GM23338 (cell line): ENCODE measurements at regions not wholly inside any gene's neighbourhood (a gene's known extent, or its start where the extent isn't known, plus 50 kb on each side); places are given as distances from the start of the nearest gene placed in this dataset.

ENCODE experiments used
- ATAC-seq: fragments of 200-7000 bp; cut with Tn5 transposase; 3 replicates; pipeline ENCODE4 v1.9.1; 2020
- DNase-seq: peaks from one replicate; pipeline ENCODE4 v3.0.0-alpha.2; 2015; ENCODE audit warnings: low spot score
- H2AFZ ChIP-seq: fragments of 200-600 bp; sonication (generic); 2 replicates; pipeline ENCODE4 v1.8.0; 2016; ENCODE audit warnings: antibody characterized with exemption, mild to moderate bottlenecking, moderate library complexity
- H3F3A ChIP-seq: fragments of 200-600 bp; sonication (generic); replicated peaks from 2 replicates; pipeline ENCODE4 v1.8.0; 2017; ENCODE audit warnings: antibody characterized with exemption, mixed run types, low read depth
- H3K27ac ChIP-seq: fragments of 200-600 bp; sonication (generic); 2 replicates; pipeline ENCODE4 v1.6.1; 2016; ENCODE audit warnings: low read depth
- H3K27me3 ChIP-seq: fragments of 200-600 bp; sonication (generic); 2 replicates; pipeline ENCODE4 v1.8.0; 2016; ENCODE audit warnings: mild to moderate bottlenecking, mixed run types, moderate library complexity; ENCODE audit not compliant: insufficient read depth
- H3K36me3 ChIP-seq: fragments of 200-600 bp; sonication (generic); 2 replicates; pipeline ENCODE4 v1.8.0; 2016; ENCODE audit warnings: mild to moderate bottlenecking; ENCODE audit not compliant: insufficient read depth
- H3K4me1 ChIP-seq: fragments of 200-600 bp; sonication (generic); 2 replicates; pipeline ENCODE4 v1.8.0; 2016; ENCODE audit warnings: mild to moderate bottlenecking, moderate library complexity; ENCODE audit not compliant: insufficient read depth
- H3K4me2 ChIP-seq: fragments of 200-600 bp; sonication (generic); 2 replicates; pipeline ENCODE4 v1.7.1; 2017; ENCODE audit warnings: mixed run types
- H3K4me3 ChIP-seq: fragments of 200-600 bp; sonication (generic); 2 replicates; pipeline ENCODE4 v1.6.1; 2016; ENCODE audit warnings: mixed run types
- H3K79me2 ChIP-seq: fragments of 200-600 bp; sonication (generic); replicated peaks from 2 replicates; pipeline ENCODE4 v1.8.0; 2017; ENCODE audit warnings: mild to moderate bottlenecking; ENCODE audit not compliant: insufficient read depth
- H3K9me2 ChIP-seq: fragments of 200-600 bp; sonication (generic); 2 replicates; pipeline ENCODE4 v1.8.0; 2017; ENCODE audit not compliant: insufficient read depth
- H4K20me1 ChIP-seq: fragments of 200-600 bp; sonication (generic); replicated peaks from 2 replicates; pipeline ENCODE4 v1.8.0; 2017; ENCODE audit warnings: mild to moderate bottlenecking; ENCODE audit not compliant: insufficient read depth
- H3K27ac Mint-ChIP-seq: 2 replicates; pipeline ENCODE4 v1.8.0; 2020; ENCODE audit warnings: inconsistent platforms, mild to moderate bottlenecking, moderate library complexity, mixed read lengths
- H3K27me3 Mint-ChIP-seq: 3 replicates; pipeline ENCODE4 v1.8.0; 2022; ENCODE audit warnings: low read depth, mild to moderate bottlenecking, moderate library complexity, mixed read lengths, inconsistent platforms; ENCODE audit not compliant: insufficient read depth, poor library complexity
- H3K36me3 Mint-ChIP-seq: 3 replicates; pipeline ENCODE4 v1.8.0; 2021; ENCODE audit warnings: low read depth, mild to moderate bottlenecking, inconsistent platforms, moderate library complexity, mixed read lengths
- H3K4me1 Mint-ChIP-seq: 3 replicates; pipeline ENCODE4 v1.8.0; 2020; ENCODE audit warnings: mild to moderate bottlenecking, inconsistent platforms, mixed read lengths
- H3K4me3 Mint-ChIP-seq: 3 replicates; pipeline ENCODE4 v1.8.0; 2021; ENCODE audit warnings: moderate library complexity, mild to moderate bottlenecking, inconsistent platforms, mixed read lengths
- H3K9me3 Mint-ChIP-seq: 3 replicates; pipeline ENCODE4 v1.8.0; 2020; ENCODE audit warnings: moderate library complexity, mild to moderate bottlenecking, inconsistent platforms, mixed read lengths
- CREB1 ChIP-seq: fragments of 250-450 bp; sonication (Bioruptor Pico); IDR thresholded peaks from 2 replicates; pipeline ENCODE4 v1.5.0; 2020; ENCODE audit warnings: low read depth, mild to moderate bottlenecking, moderate library complexity
- EZH2 ChIP-seq: fragments of 200-600 bp; sonication (generic); IDR thresholded peaks from one replicate; pipeline ENCODE4 v1.8.0; 2017; ENCODE audit warnings: antibody characterized with exemption, mild to moderate bottlenecking, low read depth; ENCODE audit not compliant: unreplicated experiment
- EZH2phosphoT487 ChIP-seq: fragments of 200-600 bp; sonication (generic); IDR thresholded peaks from one replicate; pipeline ENCODE4 v1.8.1; 2018; ENCODE audit warnings: antibody characterized with exemption; ENCODE audit not compliant: unreplicated experiment
- JUNB ChIP-seq: IDR thresholded peaks from one replicate; pipeline ENCODE4 v1.6.1; 2016; ENCODE audit warnings: antibody characterized with exemption; ENCODE audit not compliant: unreplicated experiment
- NANOG ChIP-seq: IDR thresholded peaks from 2 replicates; pipeline ENCODE4 v1.6.1; 2016; ENCODE audit warnings: antibody characterized with exemption, borderline replicate concordance
- POLR2AphosphoS5 ChIP-seq: IDR thresholded peaks from 2 replicates; pipeline ENCODE4 v1.6.1; 2016; ENCODE audit warnings: antibody characterized with exemption, low read depth
- STAT1 ChIP-seq: IDR thresholded peaks from one replicate; pipeline ENCODE4 v1.6.1; 2016; ENCODE audit warnings: antibody characterized with exemption; ENCODE audit not compliant: unreplicated experiment
- ZNF114 ChIP-seq: fragments of 250-450 bp; sonication (Bioruptor Pico); IDR thresholded peaks from 2 replicates; pipeline ENCODE4 v1.5.0; 2020; ENCODE audit warnings: mild to moderate bottlenecking, moderate library complexity
- ZNF331 ChIP-seq: fragments of 250-450 bp; sonication (Bioruptor Pico); IDR thresholded peaks from 2 replicates; pipeline ENCODE4 v1.5.0; 2020; ENCODE audit warnings: low read depth, mild to moderate bottlenecking, moderate library complexity
- TF ChIP-seq, protein P1 (sequence below), 2 experiments: fragments of 200-600 bp in 1 of 2; sonication (generic) in 1 of 2; conservative IDR thresholded peaks; 2 replicates each; pipeline versions ENCODE4 v1.5.1 to v1.6.1; 2016 to 2017; ENCODE audit warnings: antibody characterized with exemption in 2 of 2, low read depth in 2 of 2, mild to moderate bottlenecking in 2 of 2, moderate library complexity in 1 of 2
- TF ChIP-seq, protein P2 (sequence below): IDR thresholded peaks from one replicate; pipeline ENCODE4 v1.6.1; 2018; ENCODE audit warnings: antibody characterized with exemption; ENCODE audit not compliant: unreplicated experiment
- TF ChIP-seq, protein P3 (sequence below): fragments of 250-450 bp; sonication (Bioruptor Pico); IDR thresholded peaks from 2 replicates; pipeline ENCODE4 v1.5.0; 2020; ENCODE audit warnings: mild to moderate bottlenecking, moderate library complexity
- TF ChIP-seq, protein P4 (sequence below): IDR thresholded peaks from 2 replicates; pipeline ENCODE4 v1.6.1; 2016; ENCODE audit warnings: antibody characterized with exemption

DNA sequence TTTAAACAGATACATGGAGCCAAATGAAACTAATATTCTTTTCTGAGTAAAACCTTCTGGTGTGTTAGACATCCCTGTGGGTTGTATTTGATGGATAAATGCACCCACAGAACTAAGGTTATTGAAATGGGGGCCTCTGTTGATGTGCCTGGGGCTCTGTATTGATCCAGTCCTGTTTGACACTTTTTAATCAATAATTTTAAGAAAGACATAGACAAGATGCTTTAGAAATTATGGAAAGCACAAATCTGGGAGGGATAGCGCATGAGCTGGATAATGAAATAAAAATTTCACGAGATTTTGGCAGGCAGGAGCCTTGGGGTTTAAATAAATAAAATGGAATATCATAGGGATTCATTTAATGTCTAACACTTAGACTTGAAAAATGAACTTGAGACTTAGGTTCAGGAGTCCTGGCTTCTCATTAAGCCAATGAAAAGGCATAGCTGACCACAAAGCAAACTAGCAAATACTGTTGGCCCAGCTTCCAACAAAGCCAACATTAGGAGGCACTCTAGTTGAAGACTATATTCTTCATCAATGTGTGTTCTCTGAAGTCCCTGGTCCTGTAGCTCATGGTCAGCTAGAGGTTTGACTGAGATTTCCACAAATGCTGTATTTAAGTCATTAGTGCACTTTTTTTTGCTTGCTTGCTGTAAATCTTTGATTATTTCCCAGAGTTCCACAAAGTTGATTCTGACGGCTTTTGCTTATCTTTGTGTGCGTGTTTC lies 64.2 kb upstream of the SH3RF3 start:
- no peak for ATAC-seq
- Histone ChIP-seq H3K4me1 (peaks cover 10% of the 10 kb centered on the region), H3K4me2 (no peak overlapping the region), H3K9me2 (no peaks in the 10 kb centered on the region), H3F3A (no peaks in the 10 kb centered on the region), H4K20me1 (no peaks in the 10 kb centered on the region), H2AFZ (no peak overlapping the region), H3K36me3 (no peaks in the 10 kb centered on the region), H3K4me3 (no peak overlapping the region), H3K27me3 (no peaks in the 10 kb centered on the region), H3K79me2 (no peaks in the 10 kb centered on the region), H3K27ac (no peak overlapping the region)
- Mint-ChIP-seq H3K4me1 (peaks cover 34% of the 10 kb centered on the region), H3K27ac (no peak overlapping the region), H3K4me3 (no peak overlapping the region), H3K9me3 (no peaks in the 10 kb centered on the region), H3K27me3 (no peaks in the 10 kb centered on the region), H3K36me3 (no peaks in the 10 kb centered on the region)
- DNase-seq = no peak
- TF ChIP-seq ZNF331 (CRISPR knock-in tag) = no peak
- TF ChIP-seq ZNF114 (CRISPR knock-in tag) = no peak
- TF ChIP-seq, protein P1, sequence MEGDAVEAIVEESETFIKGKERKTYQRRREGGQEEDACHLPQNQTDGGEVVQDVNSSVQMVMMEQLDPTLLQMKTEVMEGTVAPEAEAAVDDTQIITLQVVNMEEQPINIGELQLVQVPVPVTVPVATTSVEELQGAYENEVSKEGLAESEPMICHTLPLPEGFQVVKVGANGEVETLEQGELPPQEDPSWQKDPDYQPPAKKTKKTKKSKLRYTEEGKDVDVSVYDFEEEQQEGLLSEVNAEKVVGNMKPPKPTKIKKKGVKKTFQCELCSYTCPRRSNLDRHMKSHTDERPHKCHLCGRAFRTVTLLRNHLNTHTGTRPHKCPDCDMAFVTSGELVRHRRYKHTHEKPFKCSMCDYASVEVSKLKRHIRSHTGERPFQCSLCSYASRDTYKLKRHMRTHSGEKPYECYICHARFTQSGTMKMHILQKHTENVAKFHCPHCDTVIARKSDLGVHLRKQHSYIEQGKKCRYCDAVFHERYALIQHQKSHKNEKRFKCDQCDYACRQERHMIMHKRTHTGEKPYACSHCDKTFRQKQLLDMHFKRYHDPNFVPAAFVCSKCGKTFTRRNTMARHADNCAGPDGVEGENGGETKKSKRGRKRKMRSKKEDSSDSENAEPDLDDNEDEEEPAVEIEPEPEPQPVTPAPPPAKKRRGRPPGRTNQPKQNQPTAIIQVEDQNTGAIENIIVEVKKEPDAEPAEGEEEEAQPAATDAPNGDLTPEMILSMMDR (conservative IDR thresholded peaks at IDR 0.05; ENCODE audit: low read depth in 2 of 2) = no peak
- TF ChIP-seq, protein P2, sequence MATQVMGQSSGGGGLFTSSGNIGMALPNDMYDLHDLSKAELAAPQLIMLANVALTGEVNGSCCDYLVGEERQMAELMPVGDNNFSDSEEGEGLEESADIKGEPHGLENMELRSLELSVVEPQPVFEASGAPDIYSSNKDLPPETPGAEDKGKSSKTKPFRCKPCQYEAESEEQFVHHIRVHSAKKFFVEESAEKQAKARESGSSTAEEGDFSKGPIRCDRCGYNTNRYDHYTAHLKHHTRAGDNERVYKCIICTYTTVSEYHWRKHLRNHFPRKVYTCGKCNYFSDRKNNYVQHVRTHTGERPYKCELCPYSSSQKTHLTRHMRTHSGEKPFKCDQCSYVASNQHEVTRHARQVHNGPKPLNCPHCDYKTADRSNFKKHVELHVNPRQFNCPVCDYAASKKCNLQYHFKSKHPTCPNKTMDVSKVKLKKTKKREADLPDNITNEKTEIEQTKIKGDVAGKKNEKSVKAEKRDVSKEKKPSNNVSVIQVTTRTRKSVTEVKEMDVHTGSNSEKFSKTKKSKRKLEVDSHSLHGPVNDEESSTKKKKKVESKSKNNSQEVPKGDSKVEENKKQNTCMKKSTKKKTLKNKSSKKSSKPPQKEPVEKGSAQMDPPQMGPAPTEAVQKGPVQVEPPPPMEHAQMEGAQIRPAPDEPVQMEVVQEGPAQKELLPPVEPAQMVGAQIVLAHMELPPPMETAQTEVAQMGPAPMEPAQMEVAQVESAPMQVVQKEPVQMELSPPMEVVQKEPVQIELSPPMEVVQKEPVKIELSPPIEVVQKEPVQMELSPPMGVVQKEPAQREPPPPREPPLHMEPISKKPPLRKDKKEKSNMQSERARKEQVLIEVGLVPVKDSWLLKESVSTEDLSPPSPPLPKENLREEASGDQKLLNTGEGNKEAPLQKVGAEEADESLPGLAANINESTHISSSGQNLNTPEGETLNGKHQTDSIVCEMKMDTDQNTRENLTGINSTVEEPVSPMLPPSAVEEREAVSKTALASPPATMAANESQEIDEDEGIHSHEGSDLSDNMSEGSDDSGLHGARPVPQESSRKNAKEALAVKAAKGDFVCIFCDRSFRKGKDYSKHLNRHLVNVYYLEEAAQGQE = no peak
- TF ChIP-seq NANOG = no peak
- TF ChIP-seq JUNB = no peak
- TF ChIP-seq, protein P3, sequence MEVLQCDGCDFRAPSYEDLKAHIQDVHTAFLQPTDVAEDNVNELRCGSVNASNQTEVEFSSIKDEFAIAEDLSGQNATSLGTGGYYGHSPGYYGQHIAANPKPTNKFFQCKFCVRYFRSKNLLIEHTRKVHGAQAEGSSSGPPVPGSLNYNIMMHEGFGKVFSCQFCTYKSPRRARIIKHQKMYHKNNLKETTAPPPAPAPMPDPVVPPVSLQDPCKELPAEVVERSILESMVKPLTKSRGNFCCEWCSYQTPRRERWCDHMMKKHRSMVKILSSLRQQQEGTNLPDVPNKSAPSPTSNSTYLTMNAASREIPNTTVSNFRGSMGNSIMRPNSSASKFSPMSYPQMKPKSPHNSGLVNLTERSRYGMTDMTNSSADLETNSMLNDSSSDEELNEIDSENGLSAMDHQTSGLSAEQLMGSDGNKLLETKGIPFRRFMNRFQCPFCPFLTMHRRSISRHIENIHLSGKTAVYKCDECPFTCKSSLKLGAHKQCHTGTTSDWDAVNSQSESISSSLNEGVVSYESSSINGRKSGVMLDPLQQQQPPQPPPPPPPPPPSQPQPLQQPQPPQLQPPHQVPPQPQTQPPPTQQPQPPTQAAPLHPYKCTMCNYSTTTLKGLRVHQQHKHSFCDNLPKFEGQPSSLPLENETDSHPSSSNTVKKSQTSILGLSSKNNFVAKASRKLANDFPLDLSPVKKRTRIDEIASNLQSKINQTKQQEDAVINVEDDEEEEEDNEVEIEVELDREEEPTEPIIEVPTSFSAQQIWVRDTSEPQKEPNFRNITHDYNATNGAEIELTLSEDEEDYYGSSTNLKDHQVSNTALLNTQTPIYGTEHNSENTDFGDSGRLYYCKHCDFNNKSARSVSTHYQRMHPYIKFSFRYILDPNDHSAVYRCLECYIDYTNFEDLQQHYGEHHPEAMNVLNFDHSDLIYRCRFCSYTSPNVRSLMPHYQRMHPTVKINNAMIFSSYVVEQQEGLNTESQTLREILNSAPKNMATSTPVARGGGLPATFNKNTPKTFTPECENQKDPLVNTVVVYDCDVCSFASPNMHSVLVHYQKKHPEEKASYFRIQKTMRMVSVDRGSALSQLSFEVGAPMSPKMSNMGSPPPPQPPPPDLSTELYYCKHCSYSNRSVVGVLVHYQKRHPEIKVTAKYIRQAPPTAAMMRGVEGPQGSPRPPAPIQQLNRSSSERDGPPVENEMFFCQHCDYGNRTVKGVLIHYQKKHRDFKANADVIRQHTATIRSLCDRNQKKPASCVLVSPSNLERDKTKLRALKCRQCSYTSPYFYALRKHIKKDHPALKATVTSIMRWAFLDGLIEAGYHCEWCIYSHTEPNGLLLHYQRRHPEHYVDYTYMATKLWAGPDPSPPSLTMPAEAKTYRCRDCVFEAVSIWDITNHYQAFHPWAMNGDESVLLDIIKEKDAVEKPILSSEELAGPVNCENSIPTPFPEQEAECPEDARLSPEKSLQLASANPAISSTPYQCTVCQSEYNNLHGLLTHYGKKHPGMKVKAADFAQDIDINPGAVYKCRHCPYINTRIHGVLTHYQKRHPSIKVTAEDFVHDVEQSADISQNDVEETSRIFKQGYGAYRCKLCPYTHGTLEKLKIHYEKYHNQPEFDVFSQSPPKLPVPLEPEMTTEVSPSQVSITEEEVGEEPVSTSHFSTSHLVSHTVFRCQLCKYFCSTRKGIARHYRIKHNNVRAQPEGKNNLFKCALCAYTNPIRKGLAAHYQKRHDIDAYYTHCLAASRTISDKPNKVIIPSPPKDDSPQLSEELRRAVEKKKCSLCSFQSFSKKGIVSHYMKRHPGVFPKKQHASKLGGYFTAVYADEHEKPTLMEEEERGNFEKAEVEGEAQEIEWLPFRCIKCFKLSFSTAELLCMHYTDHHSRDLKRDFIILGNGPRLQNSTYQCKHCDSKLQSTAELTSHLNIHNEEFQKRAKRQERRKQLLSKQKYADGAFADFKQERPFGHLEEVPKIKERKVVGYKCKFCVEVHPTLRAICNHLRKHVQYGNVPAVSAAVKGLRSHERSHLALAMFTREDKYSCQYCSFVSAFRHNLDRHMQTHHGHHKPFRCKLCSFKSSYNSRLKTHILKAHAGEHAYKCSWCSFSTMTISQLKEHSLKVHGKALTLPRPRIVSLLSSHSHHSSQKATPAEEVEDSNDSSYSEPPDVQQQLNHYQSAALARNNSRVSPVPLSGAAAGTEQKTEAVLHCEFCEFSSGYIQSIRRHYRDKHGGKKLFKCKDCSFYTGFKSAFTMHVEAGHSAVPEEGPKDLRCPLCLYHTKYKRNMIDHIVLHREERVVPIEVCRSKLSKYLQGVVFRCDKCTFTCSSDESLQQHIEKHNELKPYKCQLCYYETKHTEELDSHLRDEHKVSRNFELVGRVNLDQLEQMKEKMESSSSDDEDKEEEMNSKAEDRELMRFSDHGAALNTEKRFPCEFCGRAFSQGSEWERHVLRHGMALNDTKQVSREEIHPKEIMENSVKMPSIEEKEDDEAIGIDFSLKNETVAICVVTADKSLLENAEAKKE (CRISPR knock-in tag) = no peak
- TF ChIP-seq, protein P4, sequence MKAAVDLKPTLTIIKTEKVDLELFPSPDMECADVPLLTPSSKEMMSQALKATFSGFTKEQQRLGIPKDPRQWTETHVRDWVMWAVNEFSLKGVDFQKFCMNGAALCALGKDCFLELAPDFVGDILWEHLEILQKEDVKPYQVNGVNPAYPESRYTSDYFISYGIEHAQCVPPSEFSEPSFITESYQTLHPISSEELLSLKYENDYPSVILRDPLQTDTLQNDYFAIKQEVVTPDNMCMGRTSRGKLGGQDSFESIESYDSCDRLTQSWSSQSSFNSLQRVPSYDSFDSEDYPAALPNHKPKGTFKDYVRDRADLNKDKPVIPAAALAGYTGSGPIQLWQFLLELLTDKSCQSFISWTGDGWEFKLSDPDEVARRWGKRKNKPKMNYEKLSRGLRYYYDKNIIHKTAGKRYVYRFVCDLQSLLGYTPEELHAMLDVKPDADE = no peak
- no peak for TF ChIP-seq POLR2AphosphoS5
- no peak for TF ChIP-seq EZH2phosphoT487
- no peak for TF ChIP-seq CREB1 (CRISPR knock-in tag)
- TF ChIP-seq STAT1 = no peak
- TF ChIP-seq EZH2 = no peak
